K562 (cell line): ENCODE measurements at regions not wholly inside any gene's neighbourhood (a gene's known extent, or its start where the extent isn't known, plus 50 kb on each side); places are given as distances from the start of the nearest gene placed in this dataset.

Experiments
- ATAC-seq: fragments of 200-7000 bp; cut with Tn5 transposase; 3 replicates; pipeline ENCODE4 v1.9.1; 2020; ENCODE audit warnings: moderate library complexity
- BruUV-seq: library from RNA; stranded (reverse); fragments of 400-500 nt; replicated peaks from 2 replicates; lab custom pipeline; 2021; lab: Mats Ljungman, UMichigan
- CTCF ChIA-PET: fragments of 300-600 bp; formaldehyde crosslinking; extraction: SDS; loops from one replicate; lab custom pipeline; 2021; ENCODE audit warnings: low intra/inter-chr PET ratio; lab: Yijun Ruan, JAX
- POLR2A ChIA-PET: fragments of 300-600, 350-650 bp; sonication (Branson Sonifier 250); formaldehyde crosslinking; extraction: SDS; loops from one replicate; lab custom pipeline; 2021; ENCODE audit warnings: antibody characterized with exemption, inconsistent platforms; lab: Yijun Ruan, JAX
- DNase-seq, 4 experiments: peaks; one replicate each; pipeline versions ENCODE4 v3.0.0 to v3.0.0-alpha.2; 2011 to 2018; ENCODE audit warnings: low spot score in 3 of 4, mixed read lengths in 3 of 4; ENCODE audit errors: extremely low read depth in 1 of 4
- FAIRE-seq: peaks from 2 replicates; lab custom pipeline; 2011; peaks lifted over from hg19 to GRCh38; lab: Jason Lieb, UNC
- H2AFZ ChIP-seq: 2 replicates; pipeline ENCODE4 v1.6.0; 2011; ENCODE audit warnings: low read depth, low read length, control low read depth, inconsistent platforms
- H3K27ac ChIP-seq: fragments of 200-600 bp; 3 replicates; pipeline ENCODE4 v1.8.0; 2011; ENCODE audit warnings: low read depth, mild to moderate bottlenecking, control low read depth, inconsistent platforms, low read length, moderate library complexity, mixed read lengths; ENCODE audit errors: extremely low read depth
- H3K27me3 ChIP-seq, 2 experiments: fragments of 300-600 bp in 1 of 2; 2 replicates in 1 of 2; 3 replicates in 1 of 2; pipeline versions ENCODE4 v1.6.0 to v1.8.0; 2011; ENCODE audit warnings: inconsistent platforms in 2 of 2, low read length in 2 of 2, mild to moderate bottlenecking in 1 of 2, mixed read lengths in 1 of 2, moderate library complexity in 1 of 2; ENCODE audit not compliant: control insufficient read depth in 2 of 2, insufficient read depth in 2 of 2
- H3K36me3 ChIP-seq: fragments of 300-600 bp; 3 replicates; pipeline ENCODE4 v1.8.0; 2011; ENCODE audit warnings: mild to moderate bottlenecking, low read length, inconsistent platforms; ENCODE audit not compliant: control insufficient read depth, insufficient read depth
- H3K4me1 ChIP-seq, 2 experiments: fragments of 200-600 bp in 1 of 2; replicated peaks in 1 of 2; 2 replicates in 1 of 2; 3 replicates in 1 of 2; pipeline versions ENCODE4 v1.5.1 to v1.8.0; 2011; ENCODE audit warnings: inconsistent platforms in 2 of 2, low read length in 2 of 2, mild to moderate bottlenecking in 1 of 2, mixed read lengths in 1 of 2, moderate library complexity in 1 of 2; ENCODE audit not compliant: control insufficient read depth in 2 of 2, insufficient read depth in 2 of 2
- H3K4me2 ChIP-seq: 2 replicates; pipeline ENCODE4 v1.6.1; 2011; ENCODE audit warnings: low read length, control low read depth, inconsistent platforms, mixed read lengths; ENCODE audit not compliant: insufficient read depth
- H3K4me3 ChIP-seq: fragments of 200-600 bp; sonication (generic), shearing (Covaris generic); 2 replicates; pipeline ENCODE4 v1.5.1; 2016; ENCODE audit warnings: control low read depth, inconsistent platforms
- H3K79me2 ChIP-seq: fragments of 200-600 bp; 3 replicates; pipeline ENCODE4 v1.8.0; 2011; ENCODE audit warnings: low read length, inconsistent platforms; ENCODE audit not compliant: control insufficient read depth, insufficient read depth
- H3K9ac ChIP-seq, 2 experiments: 2 replicates each; pipeline versions ENCODE4 v1.6.0 to v1.6.1; 2011; ENCODE audit warnings: low read depth in 2 of 2, low read length in 2 of 2, control low read depth in 1 of 2, inconsistent platforms in 1 of 2, mild to moderate bottlenecking in 1 of 2, mixed read lengths in 1 of 2; ENCODE audit not compliant: insufficient read depth in 1 of 2
- H3K9me1 ChIP-seq: one replicate; pipeline ENCODE4 v1.6.0; 2011; ENCODE audit warnings: inconsistent platforms, mild to moderate bottlenecking, low read length, moderate library complexity; ENCODE audit not compliant: control insufficient read depth, insufficient read depth
- H3K9me3 ChIP-seq: replicated peaks from 2 replicates; pipeline ENCODE4 v1.5.1; 2011; ENCODE audit warnings: low read depth, low read length, inconsistent platforms; ENCODE audit not compliant: control insufficient read depth, insufficient read depth
- H4K20me1 ChIP-seq: replicated peaks from 2 replicates; pipeline ENCODE4 v1.6.1; 2011; ENCODE audit warnings: low read length, inconsistent platforms, mixed read lengths; ENCODE audit not compliant: control insufficient read depth, insufficient read depth
- ATF6 ChIP-seq: sonication (generic); formaldehyde crosslinking; IDR thresholded peaks from 2 replicates; pipeline ENCODE4 v1.4.0; 2020; ENCODE audit warnings: mild to moderate bottlenecking, missing genetic modification reagents
- CBX3 ChIP-seq, 2 experiments: IDR thresholded peaks; 1 replicate in 1 of 2; 2 replicates in 1 of 2; pipeline ENCODE4 v1.6.1; 2012; ENCODE audit warnings: inconsistent platforms in 2 of 2, low read length in 2 of 2, borderline replicate concordance in 1 of 2, control low read depth in 1 of 2
- HNRNPL ChIP-seq: fragments of 200-400 bp; formaldehyde crosslinking; IDR thresholded peaks from 2 replicates; pipeline ENCODE4 v1.6.1; 2017; ENCODE audit warnings: low read depth, mild to moderate bottlenecking, low read length
- MEF2A ChIP-seq: IDR thresholded peaks from 2 replicates; pipeline ENCODE4 v1.6.1; 2011; ENCODE audit warnings: low read depth, mild to moderate bottlenecking, low read length, moderate library complexity; ENCODE audit not compliant: control insufficient read depth
- NRF1 ChIP-seq, 2 experiments: fragments of 450-650 bp; IDR thresholded peaks in 1 of 2; conservative IDR thresholded peaks in 1 of 2; 2 replicates each; pipeline ENCODE4 v1.6.1; 2014; ENCODE audit warnings: mild to moderate bottlenecking in 2 of 2
- PHTF2 ChIP-seq: fragments of 250-450 bp; sonication (Bioruptor Pico); IDR thresholded peaks from 2 replicates; pipeline ENCODE4 v1.5.0; 2021; ENCODE audit warnings: mild to moderate bottlenecking
- POLR2H ChIP-seq: IDR thresholded peaks from 2 replicates; pipeline ENCODE4 v1.6.1; 2016; ENCODE audit warnings: missing genetic modification characterization, low read depth, mild to moderate bottlenecking, control low read depth, missing compliant biosample characterization, moderate library complexity
- RBM15 ChIP-seq: fragments of 200-400 bp; formaldehyde crosslinking; IDR thresholded peaks from 2 replicates; pipeline ENCODE4 v1.6.1; 2018; ENCODE audit warnings: mild to moderate bottlenecking, low read length, moderate library complexity; ENCODE audit not compliant: insufficient read depth
- SFPQ ChIP-seq: fragments of 200-400 bp; formaldehyde crosslinking; IDR thresholded peaks from 2 replicates; pipeline ENCODE4 v1.6.1; 2017; ENCODE audit warnings: mild to moderate bottlenecking, low read depth, low read length, moderate library complexity
- SMAD4 ChIP-seq: fragments of 250-450 bp; sonication (Bioruptor Pico); conservative IDR thresholded peaks from 2 replicates; pipeline ENCODE4 v1.8.0; 2021; ENCODE audit warnings: inconsistent platforms, mild to moderate bottlenecking, moderate library complexity
- TCF3 ChIP-seq: sonication (generic); formaldehyde crosslinking; IDR thresholded peaks from 2 replicates; pipeline ENCODE4 v1.4.0; 2020; ENCODE audit warnings: mild to moderate bottlenecking, missing genetic modification reagents
- THRA ChIP-seq: fragments of 450-650 bp; IDR thresholded peaks from 2 replicates; pipeline ENCODE4 v1.6.1; 2017; ENCODE audit warnings: mild to moderate bottlenecking, moderate library complexity
- ZC3H11A ChIP-seq: IDR thresholded peaks from 2 replicates; pipeline ENCODE4 v1.6.1; 2012; ENCODE audit warnings: low read depth, low read length, improper control_type of control experiment
- ZNF282 ChIP-seq: sonication (generic); formaldehyde crosslinking; IDR thresholded peaks from 2 replicates; pipeline ENCODE4 v1.8.1; 2023; ENCODE audit warnings: missing genetic modification reagents
- ZNF707 ChIP-seq: fragments of 250-450 bp; sonication (Bioruptor Pico); conservative IDR thresholded peaks from 2 replicates; pipeline ENCODE4 v1.8.0; 2022; ENCODE audit warnings: inconsistent platforms, mild to moderate bottlenecking, moderate library complexity
- WGBS: fragments of 100-300 bp; shearing (Covaris generic); methylation state at CpG from one replicate; pipeline ENCODE4 v1.1.6; 2016; ENCODE audit warnings: low coverage, mixed read lengths; ENCODE audit not compliant: insufficient coverage; ENCODE audit errors: missing lambda C conversion rate; 5-methylcytosine and 5-hydroxymethylcytosine counted together
- in situ Hi-C: fragments of 300-500 bp; cut with MboI; formaldehyde crosslinking; loops from 4 replicates; pipeline ENCODE4 v1.15.0; 2018; ENCODE audit warnings: inconsistent platforms, mixed read lengths
- intact Hi-C: fragments of 100-400 bp; cut with micrococcal nuclease; formaldehyde crosslinking; loops from 2 replicates; pipeline ENCODE4 v1.14.2; 2022
- TF ChIP-seq, protein P1 (sequence below): fragments of 450-650 bp; formaldehyde crosslinking; IDR thresholded peaks from 2 replicates; pipeline ENCODE4 v1.4.0; 2020; ENCODE audit warnings: mild to moderate bottlenecking

- H3K9me1 ChIP-seq, result no peaks in the 10 kb centered on the region
- in situ Hi-C loops, result no loop called here
- H3K27ac ChIP-seq, result no peak overlapping the region
- ChIA-PET CTCF (no interaction called here), POLR2A (no interaction called here)
- ATAC-seq (no peak), DNase-seq (no peak)
- no peaks in the 10 kb centered on the region for H3K9me3 ChIP-seq
- H3K4me3 ChIP-seq, result no peak overlapping the region
- H3K36me3 ChIP-seq, result no peaks in the 10 kb centered on the region
- intact Hi-C loops, result no loop called here
- WGBS, result 4% methylated on average over 5 of the region's 5 CpGs
- no peaks in the 10 kb centered on the region for H4K20me1 ChIP-seq
- TF ChIP-seq PHTF2 (CRISPR knock-in tag), result no peak
- TF ChIP-seq, protein P1, sequence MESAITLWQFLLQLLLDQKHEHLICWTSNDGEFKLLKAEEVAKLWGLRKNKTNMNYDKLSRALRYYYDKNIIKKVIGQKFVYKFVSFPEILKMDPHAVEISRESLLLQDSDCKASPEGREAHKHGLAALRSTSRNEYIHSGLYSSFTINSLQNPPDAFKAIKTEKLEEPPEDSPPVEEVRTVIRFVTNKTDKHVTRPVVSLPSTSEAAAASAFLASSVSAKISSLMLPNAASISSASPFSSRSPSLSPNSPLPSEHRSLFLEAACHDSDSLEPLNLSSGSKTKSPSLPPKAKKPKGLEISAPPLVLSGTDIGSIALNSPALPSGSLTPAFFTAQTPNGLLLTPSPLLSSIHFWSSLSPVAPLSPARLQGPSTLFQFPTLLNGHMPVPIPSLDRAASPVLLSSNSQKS (CRISPR knock-in tag), result no peak
- TF ChIP-seq THRA, result no peak
- TF ChIP-seq NRF1 (conservative IDR thresholded peaks at IDR 0.05 in 1 of 2, IDR thresholded peaks at IDR 0.05 in 1 of 2), result no peak
- TF ChIP-seq POLR2H (tag), result no peak
- no peak for TF ChIP-seq RBM15
- no peak for TF ChIP-seq SMAD4 (CRISPR knock-in tag)
- TF ChIP-seq ZNF282 (CRISPR knock-in tag), result no peak
- no peak for TF ChIP-seq HNRNPL
- no peak for TF ChIP-seq TCF3 (CRISPR knock-in tag)
- TF ChIP-seq ZC3H11A, result no peak
- TF ChIP-seq ZNF707 (CRISPR knock-in tag), result no peak
- TF ChIP-seq MEF2A, result no peak
- no peak for TF ChIP-seq ATF6 (CRISPR knock-in tag)
- no peak for TF ChIP-seq SFPQ
- TF ChIP-seq CBX3 (IDR thresholded peaks at IDR 0.05; ENCODE audit: borderline replicate concordance in 1 of 2, low read length in 2 of 2), result no peak
- TF ChIP-seq, all 486 proteins: peak for 0
- no peaks in the 10 kb centered on the region for H3K27me3 ChIP-seq
- H3K9ac ChIP-seq, result no peak overlapping the region
- H2AFZ ChIP-seq, result no peak overlapping the region
- no TSS peak for BruUV-seq
- no peaks in the 10 kb centered on the region for H3K4me1 ChIP-seq
- FAIRE-seq, result no peak
- no peaks in the 10 kb centered on the region for H3K79me2 ChIP-seq
- H3K4me2 ChIP-seq, result no peak overlapping the region
These were observed 179.7 kb downstream of the C9orf152 start for GRCh38 chr9:110028271-110028670.
